Astrocyte (in vitro differentiated cells and primary cell): ENCODE measurements at regions not wholly inside any gene's neighbourhood (a gene's known extent, or its start where the extent isn't known, plus 50 kb on each side); places are given as distances from the start of the nearest gene placed in this dataset.

ENCODE experiments used
- DNase-seq: peaks from one replicate; pipeline ENCODE4 v3.0.0-alpha.2; 2010; ENCODE audit warnings: low read depth
- FAIRE-seq: peaks from 2 replicates; lab custom pipeline; 2011; peaks lifted over from hg19 to GRCh38; lab: Jason Lieb, UNC
- H2AFZ ChIP-seq: 2 replicates; pipeline ENCODE4 v1.6.0; 2012; ENCODE audit warnings: low read depth, low read length, inconsistent platforms
- H3K27ac ChIP-seq: 2 replicates; pipeline ENCODE4 v1.5.1; 2011; ENCODE audit warnings: low read depth, low read length, inconsistent platforms
- H3K27me3 ChIP-seq: 2 replicates; pipeline ENCODE4 v1.6.0; 2011; ENCODE audit warnings: low read length, inconsistent platforms; ENCODE audit not compliant: insufficient read depth
- H3K36me3 ChIP-seq: 2 replicates; pipeline ENCODE4 v1.5.1; 2011; ENCODE audit warnings: low read length, inconsistent platforms; ENCODE audit not compliant: insufficient read depth
- H3K4me1 ChIP-seq: 2 replicates; pipeline ENCODE4 v1.5.1; 2011; ENCODE audit warnings: low read length, inconsistent platforms; ENCODE audit not compliant: insufficient read depth
- H3K4me2 ChIP-seq: 2 replicates; pipeline ENCODE4 v1.6.0; 2012; ENCODE audit warnings: low read length, inconsistent platforms
- H3K4me3 ChIP-seq: 2 replicates; pipeline ENCODE4 v1.5.1; 2011; ENCODE audit warnings: low read depth, mild to moderate bottlenecking, low read length, inconsistent platforms; ENCODE audit not compliant: insufficient read depth
- H3K79me2 ChIP-seq: 2 replicates; pipeline ENCODE4 v1.6.0; 2012; ENCODE audit warnings: mild to moderate bottlenecking, low read length, inconsistent platforms; ENCODE audit not compliant: insufficient read depth
- H3K9ac ChIP-seq: 2 replicates; pipeline ENCODE4 v1.6.0; 2012; ENCODE audit warnings: mild to moderate bottlenecking, low read length, inconsistent platforms
- H3K9me3 ChIP-seq: 2 replicates; pipeline ENCODE4 v1.5.1; 2012; ENCODE audit warnings: low read depth, mild to moderate bottlenecking, low read length, inconsistent platforms; ENCODE audit not compliant: insufficient read depth
- H4K20me1 ChIP-seq: 2 replicates; pipeline ENCODE4 v1.6.0; 2012; ENCODE audit warnings: low read length, inconsistent platforms; ENCODE audit not compliant: insufficient read depth
- H3K27ac Mint-ChIP-seq: one replicate; pipeline ENCODE4 v1.8.0; 2021; ENCODE audit warnings: mild to moderate bottlenecking, mixed read lengths; ENCODE audit not compliant: unreplicated experiment
- H3K27me3 Mint-ChIP-seq: one replicate; pipeline ENCODE4 v1.8.0; 2021; ENCODE audit warnings: low read depth, mixed read lengths; ENCODE audit not compliant: unreplicated experiment
- H3K36me3 Mint-ChIP-seq: one replicate; pipeline ENCODE4 v1.8.0; 2021; ENCODE audit warnings: low read depth, mixed read lengths; ENCODE audit not compliant: unreplicated experiment
- H3K4me1 Mint-ChIP-seq: one replicate; pipeline ENCODE4 v1.8.0; 2021; ENCODE audit warnings: low read depth, mixed read lengths; ENCODE audit not compliant: unreplicated experiment
- H3K4me3 Mint-ChIP-seq: one replicate; pipeline ENCODE4 v1.8.0; 2021; ENCODE audit warnings: mild to moderate bottlenecking, moderate library complexity, mixed read lengths; ENCODE audit not compliant: unreplicated experiment
- H3K9me3 Mint-ChIP-seq: one replicate; pipeline ENCODE4 v1.8.0; 2021; ENCODE audit warnings: mild to moderate bottlenecking, mixed read lengths; ENCODE audit not compliant: unreplicated experiment
- EZH2 ChIP-seq: IDR thresholded peaks from 2 replicates; pipeline ENCODE4 v1.6.1; 2012; ENCODE audit warnings: mild to moderate bottlenecking, low read length, inconsistent platforms; ENCODE audit not compliant: insufficient read depth
- TF ChIP-seq, protein P1 (sequence below): IDR thresholded peaks from 2 replicates; pipeline ENCODE4 v1.5.1; 2011; ENCODE audit warnings: low read depth, mild to moderate bottlenecking, inconsistent platforms, low read length, moderate library complexity; ENCODE audit not compliant: insufficient read depth

DNA sequence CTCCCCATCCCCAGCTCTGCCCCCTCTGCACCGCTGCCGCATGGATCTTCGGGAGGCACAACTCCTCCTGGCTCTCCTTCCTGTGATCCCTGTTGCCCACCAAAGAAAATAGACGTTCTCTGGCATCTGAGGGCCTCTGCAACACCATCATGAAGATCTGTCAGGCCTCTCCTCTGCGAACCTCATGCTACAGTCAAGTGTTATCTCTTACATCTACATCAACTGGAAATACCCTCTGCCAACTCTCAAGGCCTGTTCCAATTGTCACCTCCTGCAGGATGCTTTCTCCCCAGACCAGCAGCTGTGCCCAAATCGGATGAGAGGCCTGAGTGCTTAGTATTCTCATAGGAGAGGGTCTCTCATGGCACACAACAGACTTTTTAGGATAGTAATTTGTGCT, 478.4 kb downstream of the BCL11A start:
- no peaks in the 10 kb centered on the region for H3K36me3 Mint-ChIP-seq
- TF ChIP-seq EZH2: no peak
- TF ChIP-seq, protein P1, sequence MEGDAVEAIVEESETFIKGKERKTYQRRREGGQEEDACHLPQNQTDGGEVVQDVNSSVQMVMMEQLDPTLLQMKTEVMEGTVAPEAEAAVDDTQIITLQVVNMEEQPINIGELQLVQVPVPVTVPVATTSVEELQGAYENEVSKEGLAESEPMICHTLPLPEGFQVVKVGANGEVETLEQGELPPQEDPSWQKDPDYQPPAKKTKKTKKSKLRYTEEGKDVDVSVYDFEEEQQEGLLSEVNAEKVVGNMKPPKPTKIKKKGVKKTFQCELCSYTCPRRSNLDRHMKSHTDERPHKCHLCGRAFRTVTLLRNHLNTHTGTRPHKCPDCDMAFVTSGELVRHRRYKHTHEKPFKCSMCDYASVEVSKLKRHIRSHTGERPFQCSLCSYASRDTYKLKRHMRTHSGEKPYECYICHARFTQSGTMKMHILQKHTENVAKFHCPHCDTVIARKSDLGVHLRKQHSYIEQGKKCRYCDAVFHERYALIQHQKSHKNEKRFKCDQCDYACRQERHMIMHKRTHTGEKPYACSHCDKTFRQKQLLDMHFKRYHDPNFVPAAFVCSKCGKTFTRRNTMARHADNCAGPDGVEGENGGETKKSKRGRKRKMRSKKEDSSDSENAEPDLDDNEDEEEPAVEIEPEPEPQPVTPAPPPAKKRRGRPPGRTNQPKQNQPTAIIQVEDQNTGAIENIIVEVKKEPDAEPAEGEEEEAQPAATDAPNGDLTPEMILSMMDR: no peak
- H3K27me3 ChIP-seq: no peaks in the 10 kb centered on the region
- H3K27ac ChIP-seq: no peak overlapping the region
- H3K9me3 ChIP-seq: no peaks in the 10 kb centered on the region
- peaks cover 7% of the 10 kb centered on the region for H3K4me1 Mint-ChIP-seq
- no peaks in the 10 kb centered on the region for H3K79me2 ChIP-seq
- H3K27me3 Mint-ChIP-seq: peaks cover 8% of the 10 kb centered on the region
- no peak overlapping the region for H3K4me3 ChIP-seq
- no peak overlapping the region for H3K4me2 ChIP-seq
- H3K36me3 ChIP-seq: no peaks in the 10 kb centered on the region
- no peak overlapping the region for H3K27ac Mint-ChIP-seq
- no peaks in the 10 kb centered on the region for H3K9me3 Mint-ChIP-seq
- no peak overlapping the region for H3K4me3 Mint-ChIP-seq
- H3K4me1 ChIP-seq: no peaks in the 10 kb centered on the region
- DNase-seq: no peak
- H3K9ac ChIP-seq: no peak overlapping the region
- no peak overlapping the region for H2AFZ ChIP-seq
- FAIRE-seq: no peak
- H4K20me1 ChIP-seq: no peaks in the 10 kb centered on the region

DNA sequence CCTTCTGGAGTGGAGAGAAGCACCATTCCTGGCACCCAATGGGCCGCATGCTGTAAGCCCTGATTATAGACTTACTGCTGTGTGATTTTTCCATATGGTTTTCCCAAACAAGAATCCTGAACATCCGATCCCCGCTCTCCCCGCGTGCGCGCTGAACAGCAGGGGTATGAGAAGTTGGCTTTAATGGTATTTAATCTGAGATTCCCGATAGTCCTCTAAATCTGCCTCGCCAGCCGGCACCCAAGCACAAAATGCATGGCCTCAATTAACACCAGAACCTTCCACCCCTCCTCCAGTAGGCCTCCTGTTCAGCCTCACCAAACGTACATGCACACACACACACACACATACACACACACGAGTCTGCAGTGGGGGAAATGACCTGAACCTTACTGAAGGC, 480.3 kb downstream of the BCL11A start:
- Mint-ChIP-seq H3K27ac (no peak overlapping the region), H3K9me3 (no peaks in the 10 kb centered on the region), H3K4me1 (peaks cover 8% of the 10 kb centered on the region), H3K4me3 (no peak overlapping the region), H3K36me3 (no peaks in the 10 kb centered on the region), H3K27me3 (peaks cover 11% of the 10 kb centered on the region)
- H3K4me1 ChIP-seq: no peaks in the 10 kb centered on the region
- no peak for FAIRE-seq
- no peaks in the 10 kb centered on the region for H4K20me1 ChIP-seq
- no peaks in the 10 kb centered on the region for H3K36me3 ChIP-seq
- H2AFZ ChIP-seq: no peak overlapping the region
- TF ChIP-seq, protein P1: no peak
- no peak for TF ChIP-seq EZH2
- no peak overlapping the region for H3K27ac ChIP-seq
- no peak for DNase-seq
- H3K4me2 ChIP-seq: no peak overlapping the region
- no peaks in the 10 kb centered on the region for H3K9me3 ChIP-seq
- no peaks in the 10 kb centered on the region for H3K27me3 ChIP-seq
- H3K4me3 ChIP-seq: no peak overlapping the region
- no peak overlapping the region for H3K9ac ChIP-seq
- no peaks in the 10 kb centered on the region for H3K79me2 ChIP-seq

DNA sequence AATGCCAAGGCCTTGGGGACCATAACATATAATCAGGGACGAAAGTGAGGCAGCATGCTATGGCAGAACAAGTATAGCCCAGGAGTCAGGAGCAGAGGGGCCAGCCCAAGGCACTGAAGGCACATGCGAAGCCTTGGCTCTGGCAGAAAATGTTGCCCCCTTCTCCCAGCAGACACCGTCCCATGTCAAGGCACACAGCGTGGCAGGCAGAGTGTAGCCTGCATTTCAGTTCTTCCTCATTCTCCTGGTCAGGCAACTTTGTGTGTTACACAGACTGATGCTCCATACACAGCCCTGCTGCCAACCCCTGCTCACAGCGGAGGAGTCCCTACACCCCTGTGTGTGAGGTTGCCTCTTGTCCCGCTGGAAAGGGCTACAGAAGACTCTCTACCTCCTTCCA, 480.8 kb downstream of the BCL11A start:
- H3K36me3 Mint-ChIP-seq: no peaks in the 10 kb centered on the region
- peaks cover 11% of the 10 kb centered on the region for H3K27me3 Mint-ChIP-seq
- no peaks in the 10 kb centered on the region for H4K20me1 ChIP-seq
- peaks cover 9% of the 10 kb centered on the region for H3K4me1 Mint-ChIP-seq
- H3K4me1 ChIP-seq: no peaks in the 10 kb centered on the region
- H3K79me2 ChIP-seq: no peaks in the 10 kb centered on the region
- no peak overlapping the region for H3K4me2 ChIP-seq
- FAIRE-seq (no peak), DNase-seq (no peak)
- H3K36me3 ChIP-seq: no peaks in the 10 kb centered on the region
- H3K9me3 Mint-ChIP-seq: no peaks in the 10 kb centered on the region
- no peak overlapping the region for H2AFZ ChIP-seq
- no peak overlapping the region for H3K27ac Mint-ChIP-seq
- H3K9ac ChIP-seq: no peak overlapping the region
- TF ChIP-seq, protein P1: no peak
- TF ChIP-seq EZH2: no peak
- H3K4me3 Mint-ChIP-seq: no peak overlapping the region
- no peaks in the 10 kb centered on the region for H3K27me3 ChIP-seq
- H3K9me3 ChIP-seq: no peaks in the 10 kb centered on the region
- H3K4me3 ChIP-seq: no peak overlapping the region
- no peak overlapping the region for H3K27ac ChIP-seq
